ENCODE measurements at regions not wholly inside any gene's neighbourhood (a gene's known extent, or its start where the extent isn't known, plus 50 kb on each side); places are given as distances from the start of the nearest gene placed in this dataset.

DNA sequence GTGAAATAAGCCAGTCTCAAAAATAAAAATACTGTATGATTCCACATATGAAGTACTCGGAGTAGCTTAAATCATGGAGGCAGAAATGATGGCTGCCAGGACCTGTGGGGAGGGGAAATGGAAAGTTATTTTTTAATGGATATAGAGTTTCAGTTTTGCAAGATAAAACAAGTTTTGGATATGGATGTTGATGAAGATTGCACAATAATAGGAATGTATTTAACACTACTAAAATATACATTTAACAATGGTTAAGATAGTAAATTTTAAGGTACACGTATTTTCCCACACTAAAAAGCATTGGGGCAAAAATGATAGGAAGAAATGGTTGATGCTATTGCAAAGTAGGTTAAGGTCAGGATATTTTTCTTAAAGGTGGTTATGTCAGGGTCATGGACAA lies 1058.9 kb upstream of the MAP3K7 start:
- DNase-seq (ENCODE audit: low spot score) = no peak

DNA sequence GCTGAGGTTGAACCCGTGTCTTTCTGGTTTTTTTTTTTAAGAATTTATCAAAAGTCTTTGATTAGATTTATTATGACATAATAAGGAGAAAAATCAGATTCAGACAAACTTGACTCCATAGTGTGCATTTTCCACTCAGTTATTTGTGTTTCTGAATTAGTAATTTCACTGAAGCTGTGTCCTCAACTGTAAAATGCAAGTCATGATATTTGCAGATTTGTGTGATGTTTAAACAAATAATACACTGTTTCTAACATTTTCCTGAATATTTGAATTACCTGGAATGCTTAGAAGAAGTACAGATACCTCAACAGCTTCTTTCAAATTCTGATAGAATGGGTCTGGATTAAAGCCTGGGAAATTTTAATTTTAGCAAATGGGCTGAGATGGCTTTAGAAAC lies 1050.3 kb upstream of the MAP3K7 start:
- DNase-seq (ENCODE audit: low spot score) = no peak

DNA sequence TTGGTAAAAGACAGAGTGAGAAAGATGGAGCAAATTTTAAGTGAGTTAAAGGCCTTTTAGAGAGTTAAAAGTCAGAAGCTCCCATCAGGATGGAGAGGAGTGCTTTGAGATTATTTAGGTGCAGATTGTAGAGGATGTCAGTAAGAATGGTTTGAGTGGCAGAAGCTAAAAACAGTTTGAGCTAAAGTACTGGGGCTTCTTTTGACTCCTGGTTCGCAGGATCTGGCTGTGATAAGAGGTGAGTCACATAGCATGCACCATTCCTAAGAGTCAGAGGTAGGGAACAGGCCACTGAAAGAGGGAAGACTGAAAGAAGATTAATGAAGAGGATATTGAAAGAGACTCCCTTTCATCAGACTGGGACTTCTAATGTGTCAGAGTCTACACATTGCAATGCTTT lies 1047.9 kb upstream of the MAP3K7 start:
- no peak for DNase-seq (ENCODE audit: low spot score)

DNA sequence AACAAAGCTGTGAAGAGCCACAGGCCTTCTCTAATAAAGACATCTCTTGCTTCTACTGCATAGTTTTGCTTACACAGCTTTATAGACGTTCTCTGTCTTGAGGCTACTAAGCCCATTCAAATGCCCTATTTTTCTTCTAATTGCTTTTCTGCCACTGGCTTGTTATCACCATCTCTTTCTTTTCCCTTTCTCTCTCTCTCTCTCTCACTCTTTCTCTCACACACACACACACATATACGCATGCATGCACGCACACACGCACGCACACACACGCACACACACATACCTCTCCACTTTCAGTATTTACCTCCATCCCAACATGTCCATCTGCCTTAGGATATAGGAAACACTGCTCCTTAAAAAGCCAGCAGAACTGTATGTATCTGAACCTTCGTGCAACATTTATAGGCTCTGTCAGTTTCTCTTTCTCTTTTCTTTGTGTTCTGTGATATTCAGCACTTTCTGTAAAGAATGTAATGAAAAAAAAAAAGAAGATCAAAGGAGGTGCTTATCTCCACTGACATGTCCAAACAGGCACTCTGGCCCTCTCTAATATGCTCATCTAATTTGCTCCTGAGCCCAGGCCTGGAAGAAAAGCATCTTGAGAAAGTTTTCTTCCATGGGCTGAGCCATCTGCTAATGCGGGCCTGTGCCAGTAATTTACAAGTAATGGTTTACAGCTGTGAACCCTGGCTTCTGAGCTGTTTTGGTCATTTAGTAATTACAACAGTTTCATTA lies 1046.7 kb upstream of the MAP3K7 start:
- no peak for DNase-seq (ENCODE audit: low spot score)

DNA sequence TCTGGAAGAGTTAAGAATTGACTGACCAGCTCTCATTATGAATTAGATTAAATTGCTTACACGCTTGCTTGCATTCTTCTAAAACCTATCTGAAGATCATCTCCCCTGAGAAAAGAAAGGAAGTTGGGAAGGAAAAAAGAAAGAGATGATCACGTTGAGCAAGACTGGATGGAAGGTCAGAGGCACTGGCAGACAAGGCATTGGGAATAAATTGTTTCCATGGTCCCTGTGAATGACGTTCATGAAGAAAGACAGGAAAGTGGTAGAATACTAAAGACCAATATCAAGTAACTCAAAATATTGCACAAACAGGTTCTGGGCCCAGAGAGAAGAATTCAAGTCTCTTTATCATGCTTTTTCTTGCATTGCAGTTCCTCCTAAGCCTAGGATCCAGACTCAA lies 1045.4 kb upstream of the MAP3K7 start:
- DNase-seq (ENCODE audit: low spot score) = no peak

DNA sequence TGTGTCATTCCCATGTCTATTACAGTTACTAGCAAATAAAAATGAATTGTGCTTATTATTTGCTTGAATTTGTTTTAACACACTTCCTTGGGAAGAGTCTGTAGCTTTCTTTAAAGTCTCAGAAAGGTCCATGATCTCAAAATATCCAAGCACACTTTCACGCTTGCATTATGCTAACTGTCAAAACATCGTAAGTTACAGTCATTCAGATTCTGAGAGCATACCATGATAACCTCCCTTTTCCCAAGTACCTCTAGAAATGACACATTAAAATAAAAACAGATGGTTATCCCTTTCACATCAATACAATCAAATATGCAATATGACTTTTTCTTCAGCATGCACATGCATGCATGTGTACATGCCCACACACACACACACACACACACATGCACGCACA lies 1044.4 kb upstream of the MAP3K7 start:
- no peak for DNase-seq (ENCODE audit: low spot score)

DNA sequence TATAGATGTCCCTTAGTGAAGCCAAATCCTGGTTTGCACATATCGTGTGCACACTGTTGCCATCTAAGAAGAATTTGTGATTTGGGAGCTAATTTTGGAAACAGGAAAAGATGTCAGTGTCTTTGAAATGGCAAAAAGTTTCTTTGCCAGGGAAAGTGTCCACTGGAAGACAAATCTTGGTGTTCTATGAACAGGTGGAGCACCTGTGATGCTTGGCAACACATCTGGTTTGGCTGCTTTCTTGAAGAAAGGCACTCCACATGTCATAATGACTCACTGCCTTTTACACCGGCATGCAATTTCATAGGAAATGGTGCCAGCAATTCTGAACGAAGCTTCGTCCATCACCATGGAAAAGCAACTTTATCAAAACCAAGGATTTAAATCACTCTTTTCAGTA lies 1040.0 kb upstream of the MAP3K7 start:
- DNase-seq (ENCODE audit: low spot score) = no peak

DNA sequence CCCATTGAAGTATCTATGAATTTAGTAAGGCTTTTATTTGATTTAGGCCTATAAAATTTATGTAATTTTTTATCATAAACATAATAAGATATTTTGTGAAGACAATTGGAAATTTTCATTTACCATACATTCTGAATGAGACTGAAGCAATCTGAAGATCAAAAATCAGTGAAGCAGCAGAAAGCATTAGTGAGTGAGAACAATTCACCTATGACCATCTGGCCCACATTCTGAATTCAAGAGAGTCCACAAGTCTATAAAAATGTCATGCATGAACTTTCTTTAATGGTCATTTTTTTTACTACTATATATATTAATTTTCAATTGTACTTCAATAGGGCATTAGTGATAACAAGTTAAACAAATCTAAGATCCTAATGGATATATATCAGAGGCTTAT lies 1026.6 kb upstream of the MAP3K7 start:
- DNase-seq (ENCODE audit: low spot score) = no peak

DNA sequence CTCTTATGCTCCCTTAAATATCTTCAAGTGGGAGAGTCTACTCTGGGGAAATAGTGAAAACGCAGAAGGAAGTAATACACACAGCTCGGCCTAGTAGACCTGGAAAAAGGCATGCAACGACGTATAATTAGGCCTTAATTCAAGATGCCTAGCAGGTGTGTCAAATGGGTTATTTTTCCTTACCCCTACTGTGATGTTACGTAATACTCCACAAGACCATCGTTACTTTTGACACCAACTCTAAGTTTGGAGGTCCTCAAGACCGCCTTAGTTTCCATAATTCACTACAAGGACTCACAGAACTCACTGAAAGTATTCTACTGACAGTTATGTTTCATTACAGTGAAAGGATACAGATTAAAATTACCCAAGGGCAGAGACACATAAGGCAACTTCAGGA lies 1024.3 kb upstream of the MAP3K7 start:
- DNase-seq (ENCODE audit: low spot score) = no peak

DNA sequence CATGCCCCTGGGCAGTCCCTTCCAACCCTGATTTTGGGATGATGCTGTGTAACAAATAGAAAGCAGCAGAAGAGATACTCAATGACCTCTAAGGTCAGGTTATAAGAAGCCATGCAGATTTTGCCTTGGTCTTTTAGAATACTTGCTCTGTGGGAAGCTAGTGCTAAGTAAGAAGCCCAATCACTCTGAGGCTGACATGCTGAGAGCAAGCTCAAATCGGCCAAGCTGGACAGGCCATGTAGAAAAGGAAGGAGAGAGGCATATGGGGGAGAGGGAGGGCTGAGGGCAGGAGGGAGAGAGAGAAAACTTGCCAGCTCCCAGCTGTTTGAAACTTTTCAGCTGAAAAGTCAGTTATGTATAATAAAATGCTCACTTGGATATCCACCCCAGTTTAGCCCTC lies 1021.6 kb upstream of the MAP3K7 start:
- no peak for DNase-seq (ENCODE audit: low spot score)

DNA sequence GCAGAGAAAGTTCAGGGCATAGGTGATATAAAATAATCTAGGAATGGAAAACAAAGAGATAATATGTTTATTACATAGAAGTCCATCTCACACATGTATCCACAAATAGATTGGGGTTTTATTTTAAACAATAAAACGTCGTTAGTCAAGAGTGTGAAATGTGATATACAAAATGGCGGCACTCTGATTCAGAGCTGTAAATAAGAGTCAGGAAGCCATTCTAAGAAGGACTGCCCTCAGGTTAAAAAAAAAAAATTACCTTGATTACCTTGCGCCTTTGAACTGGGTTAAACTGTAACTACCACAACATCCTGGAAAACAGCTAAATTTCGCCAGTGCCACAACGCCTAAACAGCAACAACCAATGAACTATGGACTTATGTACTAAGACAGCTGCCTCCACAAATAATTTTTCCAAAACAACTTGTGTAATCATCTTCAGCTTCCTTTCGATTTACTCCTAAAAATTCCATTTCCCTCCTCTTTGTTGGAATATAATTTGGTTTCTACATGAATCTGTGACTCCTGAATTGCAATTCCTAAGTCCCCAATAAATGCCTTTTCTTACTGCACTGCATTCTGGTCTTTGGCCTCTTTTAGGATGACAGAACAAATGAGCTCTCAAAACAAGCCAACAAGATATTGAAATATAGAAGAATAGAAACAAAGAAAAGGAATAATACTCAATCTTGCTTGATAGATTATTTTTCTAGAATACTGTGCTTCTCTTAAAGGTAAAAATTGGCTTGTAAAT lies 1019.5 kb upstream of the MAP3K7 start:
- no peak for DNase-seq (ENCODE audit: low spot score)

DNA sequence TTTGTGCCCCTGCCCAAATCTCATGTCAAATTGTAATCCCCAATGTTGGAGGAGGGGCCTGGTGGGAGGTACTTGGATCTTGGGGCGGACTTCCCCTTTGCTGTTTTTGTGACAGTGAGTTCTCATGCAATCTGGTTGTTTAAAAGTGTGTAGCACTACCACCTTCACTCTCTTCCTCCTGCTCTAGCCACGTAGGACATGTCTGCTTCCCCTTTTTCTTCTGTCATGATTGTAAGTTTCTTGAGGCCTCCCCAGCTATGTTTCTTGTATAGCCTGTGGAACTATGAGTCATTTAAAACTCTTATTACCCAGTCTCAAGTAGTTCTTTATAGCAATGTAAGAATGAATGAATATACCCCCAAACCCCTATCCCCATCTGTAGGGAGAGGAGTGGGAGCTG lies 1013.7 kb upstream of the MAP3K7 start:
- no peak for DNase-seq (ENCODE audit: low spot score)

DNA sequence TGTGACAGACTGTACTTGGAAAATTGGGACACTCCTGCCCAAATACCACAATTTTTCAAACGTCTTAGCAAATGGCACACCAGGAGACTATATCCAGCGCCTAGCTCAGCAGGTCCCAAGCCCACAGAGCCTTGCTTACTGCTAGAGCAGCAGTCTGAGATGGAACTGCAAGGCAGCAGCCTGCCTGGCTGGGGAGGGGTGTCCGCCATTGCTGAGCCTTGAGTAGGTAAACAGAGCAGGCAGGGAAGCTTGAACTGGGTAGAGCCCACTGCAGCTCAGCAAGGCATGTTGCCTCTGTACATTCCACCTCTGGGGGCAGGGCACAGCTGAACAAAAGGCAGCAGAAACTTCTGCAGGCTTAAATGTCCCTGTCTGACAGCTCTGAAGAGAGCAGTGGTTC lies 1003.3 kb upstream of the MAP3K7 start:
- no peak for DNase-seq (ENCODE audit: low spot score)

DNA sequence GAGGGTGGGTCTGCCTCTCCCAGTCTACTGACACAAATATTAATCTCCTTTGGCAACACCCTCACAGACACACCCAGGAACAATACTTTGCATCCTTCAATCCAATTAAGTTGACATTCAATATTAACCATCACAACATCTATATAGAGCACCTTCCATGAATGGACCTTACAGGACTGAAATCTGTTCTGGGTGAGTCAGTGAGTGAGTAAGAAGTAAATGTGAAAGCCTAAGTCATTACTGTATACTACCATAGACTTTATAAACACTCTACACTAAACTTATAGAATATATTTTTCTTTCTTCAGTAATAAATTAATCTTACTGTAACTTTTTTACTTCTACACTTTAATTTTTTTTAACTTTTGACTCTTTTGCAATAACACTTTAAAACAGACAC lies 993.8 kb upstream of the MAP3K7 start:
- DNase-seq (ENCODE audit: low spot score) = no peak

DNA sequence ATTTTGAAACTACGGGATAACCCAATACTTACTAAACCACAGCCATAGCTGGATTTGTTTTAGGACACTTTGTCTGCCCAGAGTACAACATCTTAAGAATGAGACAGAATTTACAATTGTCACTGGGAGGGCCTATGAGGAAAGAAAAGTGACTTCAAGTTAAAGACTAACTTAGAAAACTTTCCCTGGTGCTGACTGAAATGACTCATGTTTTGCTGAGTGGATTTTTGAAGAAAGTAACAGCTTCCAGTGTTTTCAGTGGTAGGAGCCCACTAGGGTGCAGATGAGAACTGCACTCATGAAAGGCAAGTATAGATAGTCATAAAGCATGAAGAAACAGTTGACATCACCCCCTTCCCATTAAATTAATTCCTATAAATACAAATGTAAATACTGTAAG lies 988.2 kb upstream of the MAP3K7 start:
- DNase-seq (ENCODE audit: low spot score) = no peak

DNA sequence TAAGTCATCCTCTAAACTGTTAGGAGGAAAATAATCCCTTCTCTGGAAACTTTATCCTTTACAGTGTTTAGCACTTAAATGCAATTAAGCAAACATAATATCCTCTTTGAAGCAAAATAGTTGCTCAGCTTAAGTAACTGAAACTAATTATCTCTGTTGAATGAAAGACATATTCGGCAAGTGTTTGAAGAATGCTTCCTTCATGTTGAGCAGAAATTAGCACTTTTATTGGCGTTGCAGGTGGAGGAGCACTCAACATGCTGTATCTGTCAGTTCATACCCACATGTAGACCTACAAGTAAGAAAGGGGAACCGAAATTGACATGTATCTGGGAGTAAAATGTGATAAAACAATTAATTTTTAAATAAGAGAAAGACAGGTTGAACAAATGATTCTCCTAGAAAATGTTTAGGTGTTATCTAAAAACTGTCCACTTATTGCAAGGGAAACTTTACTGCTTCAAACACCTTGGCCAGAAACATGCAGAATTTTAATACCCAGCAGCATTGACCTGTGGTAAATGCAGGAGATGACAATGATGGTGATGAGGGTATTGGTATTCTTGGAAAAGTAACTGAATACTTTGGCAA lies 987.0 kb upstream of the MAP3K7 start:
- no peak for DNase-seq (ENCODE audit: low spot score)

DNA sequence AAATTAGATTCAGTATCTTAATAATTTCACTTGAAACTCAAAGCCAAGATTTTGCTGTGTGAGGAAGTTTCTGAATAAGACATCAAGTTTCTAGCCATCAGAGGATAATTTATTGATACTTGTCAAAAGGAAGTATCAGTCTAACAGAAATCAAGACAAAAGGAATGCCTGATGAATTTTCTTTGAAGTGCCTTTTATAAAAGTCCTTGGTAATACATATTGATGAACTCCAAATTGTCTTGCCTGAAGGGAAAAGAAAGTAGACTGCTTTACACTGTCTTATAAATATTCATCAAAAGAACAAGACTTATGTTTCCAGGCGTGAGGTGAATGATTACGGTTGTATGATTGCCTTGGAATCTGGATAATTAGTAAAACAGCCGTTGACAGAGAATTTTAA lies 986.0 kb upstream of the MAP3K7 start:
- no peak for DNase-seq (ENCODE audit: low spot score)

DNA sequence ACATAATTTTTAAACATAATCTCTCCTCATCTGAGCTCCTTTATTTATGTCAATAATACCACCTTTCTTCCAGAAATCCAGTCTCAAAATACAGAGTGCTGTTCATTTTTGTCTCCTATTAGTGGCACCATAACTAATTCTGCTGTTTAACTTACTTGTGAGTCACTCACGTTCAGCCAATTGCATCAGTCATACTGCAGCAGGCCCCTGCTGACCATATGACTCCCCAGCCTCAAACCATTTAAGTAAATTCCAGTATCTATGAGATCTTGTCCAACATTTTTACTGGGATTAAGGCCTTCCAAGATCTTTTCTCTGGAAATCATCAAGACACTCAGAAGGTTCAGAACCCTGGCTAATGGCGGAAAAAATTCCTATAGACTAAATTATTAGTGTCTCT lies 982.2 kb upstream of the MAP3K7 start:
- DNase-seq (ENCODE audit: low spot score) = no peak

DNA sequence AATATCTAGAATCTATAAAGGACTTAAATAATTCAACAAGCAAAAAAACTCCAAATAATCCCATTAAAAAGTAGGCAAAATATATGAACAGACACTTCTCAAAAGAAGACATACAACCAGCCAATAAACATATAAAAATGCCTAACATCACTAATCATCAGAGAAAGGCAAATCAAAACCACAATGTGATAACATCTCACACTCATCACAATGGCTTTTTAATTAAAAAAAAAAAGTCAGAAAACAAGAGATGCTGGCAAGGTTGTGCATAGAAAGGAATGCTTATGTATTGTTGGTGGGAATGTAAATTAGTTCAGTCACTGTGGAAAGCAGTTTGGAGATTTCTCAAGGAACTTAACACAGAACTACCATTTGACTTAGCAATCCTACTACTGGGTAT lies 979.6 kb upstream of the MAP3K7 start:
- no peak for DNase-seq (ENCODE audit: low spot score)

DNA sequence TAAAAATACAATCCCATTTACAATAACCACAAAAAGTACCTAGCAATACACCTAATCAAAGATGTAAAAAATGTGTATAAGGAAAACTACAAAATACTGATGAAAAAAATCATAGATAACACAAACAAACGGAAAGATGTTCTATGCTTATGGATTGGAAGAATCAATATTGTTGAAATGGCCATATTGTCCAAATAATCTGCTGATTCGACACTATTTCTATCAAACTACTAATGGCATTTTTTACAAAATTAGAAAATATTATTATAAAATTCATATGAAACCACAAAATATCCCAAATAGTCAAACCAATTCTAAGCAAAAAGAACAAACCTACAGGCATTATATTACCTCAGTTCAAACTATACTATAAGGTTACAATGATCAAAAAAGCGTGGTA lies 978.3 kb upstream of the MAP3K7 start:
- DNase-seq (ENCODE audit: low spot score) = no peak

DNA sequence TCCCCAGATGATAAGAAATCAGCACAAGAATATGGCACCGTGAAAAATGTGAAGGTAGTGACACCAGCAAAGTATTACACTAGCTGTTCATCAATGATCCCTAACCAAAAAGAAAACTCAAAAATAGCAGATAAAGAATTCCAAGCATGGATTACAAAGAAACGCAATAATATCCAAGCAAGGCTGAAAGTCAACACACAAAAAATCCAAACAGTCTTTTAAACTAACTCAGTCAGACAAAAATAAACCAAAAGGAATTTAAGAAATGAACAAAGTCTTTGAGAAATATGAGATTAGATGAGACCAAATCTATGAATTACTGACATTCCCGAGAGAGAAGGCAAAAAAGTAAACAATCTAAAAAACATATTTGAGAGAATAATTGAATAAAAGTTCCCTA lies 976.1 kb upstream of the MAP3K7 start:
- DNase-seq (ENCODE audit: low spot score) = no peak

DNA sequence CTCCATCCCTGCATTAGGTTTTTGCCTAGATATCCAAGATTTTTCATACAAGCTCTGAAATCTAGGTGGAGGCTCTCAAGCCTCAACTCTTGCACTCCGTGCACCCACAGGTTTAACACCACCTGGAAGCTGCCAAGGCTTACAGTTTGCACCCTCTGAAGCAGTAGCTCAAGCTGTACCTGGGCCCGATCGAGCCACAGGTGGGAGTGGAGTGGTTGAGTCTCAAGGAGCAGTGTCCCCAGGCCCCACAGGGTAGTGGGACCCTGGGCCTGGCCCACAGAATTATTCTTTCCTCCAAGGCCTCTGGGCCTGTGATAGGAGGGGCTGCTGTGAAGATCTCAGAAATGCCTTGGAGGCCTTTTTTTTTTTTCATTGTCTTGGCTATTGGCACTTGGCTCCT lies 973.5 kb upstream of the MAP3K7 start:
- no peak for DNase-seq (ENCODE audit: low spot score)

DNA sequence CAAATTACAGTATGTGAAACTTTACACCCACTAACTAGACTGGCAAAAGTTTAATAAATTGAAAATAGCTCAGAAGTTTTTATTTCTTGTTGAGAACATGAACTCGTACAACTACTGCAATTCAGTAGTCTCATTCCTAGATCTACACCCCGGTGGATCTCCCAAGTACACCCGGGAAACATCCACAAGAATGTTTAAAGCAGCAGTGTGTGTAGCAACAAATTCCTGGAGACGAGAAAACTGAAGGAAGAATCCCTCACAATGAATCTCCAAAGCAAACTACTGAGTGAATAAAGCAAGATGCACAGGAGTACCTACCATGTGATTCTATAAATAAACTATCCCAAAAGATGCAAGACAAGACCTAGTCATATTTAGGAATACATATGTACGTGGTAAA lies 954.0 kb upstream of the MAP3K7 start:
- DNase-seq (ENCODE audit: low spot score) = no peak

DNA sequence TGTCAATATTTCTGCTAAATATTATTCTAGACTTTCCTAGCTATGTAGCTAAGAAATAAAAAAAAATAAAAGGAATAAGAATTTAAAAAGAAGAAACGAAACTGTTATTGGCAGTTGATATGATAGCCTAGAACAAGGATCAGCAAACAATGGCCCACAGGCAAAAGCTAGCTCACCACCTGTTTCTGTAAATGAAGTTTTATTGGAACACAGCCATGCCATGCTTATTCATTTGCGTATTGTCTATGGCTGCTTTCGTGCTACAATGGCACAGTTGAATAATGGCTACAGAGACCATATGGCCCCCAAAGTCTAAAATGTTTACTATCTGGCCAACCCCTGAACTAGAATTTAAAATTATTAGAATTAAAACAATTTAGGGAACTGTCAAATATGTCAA lies 952.6 kb upstream of the MAP3K7 start:
- no peak for DNase-seq (ENCODE audit: low spot score)

All from CD4-positive, alpha-beta T cell treated with Interleukin-6 at 100 ng/mL for 8 hours (primary cell).